HG02840 (cell line): ENCODE measurements at regions not wholly inside any gene's neighbourhood (a gene's known extent, or its start where the extent isn't known, plus 50 kb on each side); places are given as distances from the start of the nearest gene placed in this dataset.

ENCODE experiments used
- ATAC-seq: cut with Tn5 transposase; IDR thresholded peaks from one replicate; pipeline ENCODE4 v1.9.1; 2021; ENCODE audit warnings: mild to moderate bottlenecking, moderate library complexity, moderate number of reproducible peaks; ENCODE audit not compliant: unreplicated experiment, low FRiP score

DNA sequence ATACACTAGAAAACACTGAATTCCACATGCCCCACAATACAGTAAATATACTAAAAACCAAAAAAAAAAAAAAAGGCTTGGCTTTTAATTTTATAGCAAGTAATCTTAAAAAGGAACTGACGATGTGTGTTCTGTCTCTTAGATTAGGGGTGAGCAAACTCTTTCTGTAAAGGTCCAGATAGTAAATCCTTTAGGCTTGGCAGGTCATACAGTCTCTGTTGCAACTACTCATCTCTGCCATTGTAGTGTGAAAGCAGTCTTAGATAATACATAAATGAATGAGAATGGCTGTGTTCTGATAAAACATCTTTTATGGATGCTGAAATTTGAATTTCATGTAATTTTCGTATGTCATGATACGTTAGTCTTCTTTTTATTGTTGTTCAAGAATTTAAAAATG, 150.2 kb downstream of the SLC30A10 start:
- ATAC-seq, result no peak

DNA sequence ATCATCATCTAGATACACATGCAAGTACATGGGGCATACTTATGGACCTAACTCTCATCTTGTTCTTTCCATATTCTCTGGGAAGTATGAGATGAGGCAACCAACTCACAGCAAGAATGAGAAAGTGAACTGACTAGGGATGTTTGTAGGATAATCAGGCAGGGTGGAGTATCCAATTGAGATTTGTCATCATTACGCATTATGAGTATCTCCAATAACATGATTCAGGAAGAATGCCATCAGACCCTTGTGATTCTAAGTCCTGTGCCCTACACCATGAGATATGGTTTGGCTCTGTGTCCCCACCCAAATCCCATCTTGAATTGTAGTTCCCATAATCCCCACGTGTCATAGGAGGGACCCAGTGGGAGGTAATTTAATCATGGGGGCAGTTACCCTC, 154.0 kb downstream of the SLC30A10 start:
- ATAC-seq, result no peak

DNA sequence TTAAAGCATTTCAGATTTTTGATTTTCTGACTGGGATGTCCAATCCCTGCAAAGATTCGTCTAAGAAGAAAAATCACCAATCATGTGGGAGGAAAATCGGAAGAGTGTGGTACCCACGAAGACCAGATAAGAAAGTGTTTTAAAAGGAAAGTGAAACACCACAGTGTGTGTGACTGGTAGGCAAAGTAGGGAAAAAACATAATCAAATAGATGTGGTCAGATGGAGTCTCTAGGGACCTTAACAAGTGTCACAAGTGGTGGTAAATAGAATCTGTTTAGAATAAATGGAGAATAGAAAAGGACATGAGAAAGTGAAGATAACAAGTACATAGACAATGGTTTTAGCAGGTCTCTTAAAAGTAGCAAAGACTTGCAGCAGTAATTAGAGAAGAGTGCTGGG, 154.6 kb downstream of the SLC30A10 start:
- ATAC-seq, result peak; percentile 89

DNA sequence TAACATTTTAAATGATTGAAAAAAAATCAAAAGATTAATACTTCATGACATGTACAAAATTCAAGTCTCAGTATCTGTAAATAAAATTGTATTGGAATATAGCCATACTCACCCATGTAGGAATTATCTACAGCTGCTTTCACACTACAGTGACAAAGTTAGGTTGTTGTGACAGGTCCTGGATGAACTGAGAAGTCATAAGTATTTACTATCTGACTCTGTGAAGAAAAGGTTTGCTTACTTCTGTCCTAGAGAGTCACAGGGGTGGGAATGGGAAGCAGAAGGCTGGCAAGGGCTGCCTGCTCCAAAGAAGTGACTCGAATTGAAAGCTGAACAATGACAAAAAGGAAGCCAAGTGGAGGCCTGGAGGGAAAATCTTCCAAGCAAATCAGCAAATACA, 155.2 kb downstream of the SLC30A10 start:
- ATAC-seq, result no peak

DNA sequence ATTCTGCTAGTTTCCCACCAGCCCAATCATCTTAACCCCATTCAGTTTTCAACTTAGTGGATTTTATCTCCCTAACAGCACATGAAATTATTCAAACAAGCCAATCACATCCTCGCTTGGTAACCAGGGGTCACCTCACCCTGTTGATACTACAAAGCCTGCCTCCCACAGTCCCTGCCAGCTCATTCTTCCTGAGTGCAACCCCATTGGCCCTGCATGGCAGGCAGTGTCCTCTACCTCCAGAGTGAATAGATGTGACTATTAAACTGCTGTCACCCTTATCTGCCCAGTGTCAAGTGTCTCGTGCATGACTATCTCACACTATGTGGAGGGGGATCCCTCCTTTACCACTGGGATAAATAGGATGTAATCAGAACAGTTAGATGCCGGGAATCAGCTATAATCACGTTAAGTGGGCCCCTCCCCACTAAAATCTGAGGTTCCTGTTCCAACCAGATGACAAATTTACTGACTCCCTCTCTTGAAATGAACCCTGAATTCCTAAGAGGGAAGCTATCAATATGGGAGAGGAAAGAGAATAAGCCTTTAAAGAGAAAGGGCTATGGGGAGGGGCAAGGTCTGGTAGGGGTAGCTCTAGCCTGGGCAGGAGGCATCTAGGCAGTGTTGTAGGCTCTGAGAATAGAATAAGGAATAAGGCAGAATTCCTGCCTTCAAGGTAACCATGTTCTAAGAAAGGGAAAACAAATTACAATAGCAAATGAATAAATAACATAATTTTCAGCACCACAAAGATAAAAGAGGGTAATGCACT, 155.9 kb downstream of the SLC30A10 start:
- ATAC-seq, result no peak

DNA sequence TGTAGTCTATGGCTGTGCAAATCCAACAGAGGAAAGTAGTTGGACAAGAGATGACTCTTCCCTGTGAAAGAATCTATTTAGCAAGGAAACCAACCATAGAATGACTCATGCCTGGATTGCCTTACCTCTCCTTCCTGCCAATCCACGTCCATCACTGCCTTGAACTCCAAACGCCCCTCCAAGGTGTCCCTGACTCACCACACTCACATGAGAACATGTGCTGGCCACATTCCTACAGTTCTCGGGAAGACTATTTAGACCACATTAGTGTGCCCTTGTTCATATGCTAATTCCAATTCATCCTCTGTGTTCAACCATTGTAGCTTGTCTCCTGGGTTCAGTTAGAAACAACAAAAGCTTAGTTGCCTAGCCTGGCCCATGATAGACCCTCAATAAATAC, 157.3 kb downstream of the SLC30A10 start:
- ATAC-seq, result no peak

DNA sequence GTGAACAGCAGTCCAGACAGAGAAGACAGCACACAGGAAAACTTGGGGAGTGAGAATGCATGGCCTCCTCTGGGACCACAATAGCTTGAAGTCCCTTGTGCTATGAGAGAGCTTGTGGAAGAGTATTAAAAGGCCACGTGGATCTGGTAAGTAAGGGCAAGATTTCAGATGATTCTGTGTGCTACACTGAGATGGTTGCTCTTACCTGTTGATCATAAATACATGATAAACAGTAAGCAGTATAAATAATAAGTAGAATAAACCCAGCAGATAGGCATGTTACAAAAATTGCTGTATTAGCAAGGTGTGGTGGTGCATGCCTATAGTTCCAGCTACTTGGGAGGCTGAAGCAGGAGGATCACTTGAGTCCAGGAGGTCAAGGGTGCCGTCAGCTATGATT, 150.4 kb upstream of the ZC3H11B start:
- ATAC-seq, result no peak

DNA sequence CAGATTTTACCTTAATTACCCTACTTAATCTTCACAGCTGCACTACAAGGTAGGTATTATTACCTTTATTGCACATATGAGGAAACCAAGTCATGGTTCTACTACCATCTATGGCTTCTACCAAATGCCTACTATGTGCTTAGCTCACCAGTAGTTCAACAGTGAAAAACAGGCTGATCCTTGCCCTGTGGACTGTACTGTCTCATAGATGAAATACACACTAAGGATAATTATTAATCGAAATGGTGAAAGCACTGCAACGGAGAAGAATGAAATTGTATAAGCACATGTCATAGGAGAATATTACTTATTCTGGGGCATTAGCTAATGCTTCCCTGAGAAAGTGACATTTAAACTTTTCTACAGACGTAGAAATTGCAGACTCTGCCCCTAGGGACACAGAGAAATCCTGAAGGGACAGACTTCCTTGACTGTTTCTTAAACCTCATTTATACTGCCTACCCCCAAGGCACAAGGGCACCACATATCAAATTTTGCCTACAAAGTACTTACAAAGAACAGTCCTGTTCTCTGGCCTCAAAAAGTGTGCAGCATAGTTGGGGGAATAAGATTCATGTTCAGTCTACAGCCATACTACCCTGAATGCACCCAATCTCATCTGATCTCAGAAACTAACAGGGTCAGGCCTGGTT, 148.4 kb upstream of the ZC3H11B start:
- no peak for ATAC-seq

DNA sequence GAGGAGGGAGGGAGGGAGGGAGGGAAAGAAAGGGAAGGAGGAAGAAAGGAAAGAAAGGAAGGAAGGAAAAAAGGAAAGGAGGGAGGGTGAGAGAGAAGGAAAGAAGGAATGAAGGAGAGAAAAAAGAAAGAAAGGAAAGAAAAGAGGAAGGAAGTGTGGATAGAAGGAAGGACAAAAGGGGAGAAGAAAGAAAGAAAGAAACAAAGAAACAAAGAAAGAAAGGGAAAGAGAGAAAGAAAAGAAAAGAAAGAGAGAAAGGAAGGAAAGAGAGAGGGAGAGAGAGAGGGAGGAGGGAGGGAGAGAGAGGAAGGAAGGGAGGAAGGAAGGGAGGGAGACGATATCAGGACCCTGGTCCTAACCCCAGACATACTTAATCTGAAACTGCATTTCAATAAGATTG, 146.2 kb upstream of the ZC3H11B start:
- no peak for ATAC-seq

DNA sequence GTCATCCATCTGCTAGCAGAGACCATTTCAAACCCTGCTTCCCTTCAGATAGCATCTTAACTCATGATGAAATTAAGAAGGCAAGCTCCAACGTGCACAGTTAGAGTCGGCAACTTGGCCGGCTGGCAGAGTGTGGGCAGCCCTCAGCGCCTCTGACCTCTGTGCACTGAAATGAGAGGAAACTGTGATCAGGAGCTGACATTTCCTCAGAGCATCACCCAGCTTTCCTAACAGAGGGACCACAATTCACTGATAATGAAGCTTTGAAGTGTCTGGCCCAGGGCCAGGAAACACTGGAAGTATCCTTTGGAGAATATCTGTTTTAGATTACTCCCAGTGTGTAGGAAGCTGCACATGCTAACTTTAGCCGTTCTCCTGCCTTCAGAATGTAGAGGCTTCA, 145.0 kb upstream of the ZC3H11B start:
- no peak for ATAC-seq

DNA sequence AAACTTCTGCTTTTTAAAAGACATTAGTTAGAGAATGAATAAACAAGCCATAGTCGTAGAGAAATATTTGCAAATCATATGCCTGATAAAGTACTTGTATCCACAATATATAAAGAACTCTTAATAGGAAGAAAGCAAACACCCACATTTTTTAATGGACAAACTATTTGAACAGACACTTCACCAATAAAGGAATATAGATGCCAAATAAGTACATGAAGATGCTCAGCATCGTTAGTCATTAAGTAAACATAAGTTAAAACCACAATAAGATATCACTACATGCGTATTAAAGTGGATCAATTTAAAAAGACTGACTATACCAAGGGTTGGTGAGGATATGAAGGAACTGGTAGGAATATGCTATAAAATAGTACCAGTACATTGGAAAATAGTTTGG, 142.3 kb upstream of the ZC3H11B start:
- ATAC-seq, result no peak

DNA sequence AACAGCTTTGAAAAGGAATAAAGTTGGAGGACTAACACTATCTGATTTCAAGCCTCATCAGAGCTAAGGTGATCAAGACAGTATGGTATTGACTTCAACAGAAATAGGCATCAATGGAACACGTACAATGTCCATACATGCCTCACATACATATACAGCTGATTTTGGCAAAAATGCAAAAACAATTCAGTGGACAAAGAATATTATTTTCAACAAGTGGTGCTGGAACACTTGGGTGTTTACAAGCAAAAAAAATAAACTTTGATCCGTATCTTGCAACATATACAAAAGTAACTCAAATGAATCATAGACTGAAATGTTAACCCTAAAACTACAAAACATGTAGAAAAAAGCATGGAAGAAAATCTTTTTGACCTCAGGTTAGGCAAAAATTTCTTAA, 141.9 kb upstream of the ZC3H11B start:
- ATAC-seq, result no peak

DNA sequence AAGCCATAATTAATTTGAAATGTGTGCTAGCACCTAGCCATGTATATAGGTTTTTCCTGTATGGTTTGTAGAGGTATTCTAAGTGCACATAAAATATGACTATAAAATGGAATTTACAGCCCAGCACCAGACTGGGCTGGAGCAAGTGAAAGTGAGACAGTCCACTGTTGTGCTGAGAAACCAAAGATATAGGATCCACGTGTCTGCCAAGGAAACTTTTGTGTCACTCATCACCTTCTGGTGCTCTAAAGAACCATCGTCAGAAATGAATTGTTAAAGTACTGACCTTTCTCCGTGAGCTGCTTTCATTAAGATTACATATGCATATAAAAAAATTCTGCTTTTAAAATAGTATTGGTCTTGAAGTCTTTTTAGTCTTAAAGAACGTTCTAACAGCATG, 141.0 kb upstream of the ZC3H11B start:
- ATAC-seq, result no peak

DNA sequence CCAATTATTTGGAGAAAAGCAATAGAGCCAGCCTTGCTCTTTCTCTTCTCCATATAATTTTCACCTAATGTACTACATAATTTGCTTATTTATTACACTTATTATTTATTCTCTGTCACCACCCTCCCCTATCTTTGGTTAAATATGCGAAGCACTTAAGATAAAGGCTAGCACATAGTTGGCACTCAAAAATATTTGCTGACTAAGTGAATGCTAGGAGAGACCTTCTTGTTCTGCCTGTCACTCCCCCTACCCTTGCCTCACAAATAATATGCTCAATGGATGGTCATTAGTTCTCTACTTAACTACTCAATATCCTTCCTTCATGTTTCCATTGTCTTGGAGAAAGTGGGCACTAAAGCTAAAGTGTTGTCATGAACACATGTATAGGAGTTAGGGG, 139.7 kb upstream of the ZC3H11B start:
- ATAC-seq, result no peak

DNA sequence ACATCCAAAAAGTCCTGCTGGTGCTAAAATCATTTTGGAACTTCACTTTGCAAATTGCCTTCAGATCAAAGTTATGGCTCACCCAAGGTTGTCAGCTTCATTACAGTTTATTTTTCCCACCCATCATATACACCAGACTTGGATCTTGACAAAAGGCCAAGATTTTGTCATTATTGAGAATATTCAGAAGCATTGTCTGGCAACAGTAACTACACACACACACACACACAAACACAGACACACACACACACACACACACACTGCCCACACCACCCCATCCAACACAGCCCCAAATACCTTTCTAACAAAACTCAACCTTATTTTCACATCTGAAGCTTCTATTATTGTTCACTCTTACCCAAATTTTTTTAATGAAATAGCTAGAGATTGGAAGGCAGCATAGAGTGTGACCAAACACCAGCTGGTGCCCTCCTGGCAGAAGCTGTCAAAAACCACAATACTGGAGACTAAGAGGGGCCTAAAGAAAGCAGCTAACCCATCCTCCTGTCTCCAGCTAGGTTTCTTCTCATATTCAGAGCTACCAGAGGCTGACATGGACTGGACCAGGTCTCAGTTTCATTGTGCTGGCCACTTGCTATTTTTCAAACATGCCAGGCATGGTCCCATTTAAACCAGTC, 139.1 kb upstream of the ZC3H11B start:
- ATAC-seq, result no peak

DNA sequence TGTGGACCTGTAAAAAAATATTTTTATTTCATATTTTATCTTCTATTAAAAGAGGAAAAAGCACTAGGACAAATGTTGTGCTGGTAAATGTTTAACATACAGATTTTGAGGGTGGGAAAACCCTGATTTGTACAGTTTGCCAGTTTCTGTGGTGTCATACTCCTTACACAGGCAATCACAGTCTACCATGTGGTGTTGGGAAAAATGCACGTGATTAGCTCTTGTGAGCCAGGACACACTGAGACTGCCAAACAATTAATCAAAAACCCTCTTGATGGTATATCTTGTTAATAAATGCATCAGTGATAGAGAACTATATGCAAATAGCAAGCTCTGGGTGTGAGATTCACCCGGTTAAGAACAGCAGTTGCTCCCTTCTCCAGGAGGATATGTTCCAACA, 136.5 kb upstream of the ZC3H11B start:
- no peak for ATAC-seq

DNA sequence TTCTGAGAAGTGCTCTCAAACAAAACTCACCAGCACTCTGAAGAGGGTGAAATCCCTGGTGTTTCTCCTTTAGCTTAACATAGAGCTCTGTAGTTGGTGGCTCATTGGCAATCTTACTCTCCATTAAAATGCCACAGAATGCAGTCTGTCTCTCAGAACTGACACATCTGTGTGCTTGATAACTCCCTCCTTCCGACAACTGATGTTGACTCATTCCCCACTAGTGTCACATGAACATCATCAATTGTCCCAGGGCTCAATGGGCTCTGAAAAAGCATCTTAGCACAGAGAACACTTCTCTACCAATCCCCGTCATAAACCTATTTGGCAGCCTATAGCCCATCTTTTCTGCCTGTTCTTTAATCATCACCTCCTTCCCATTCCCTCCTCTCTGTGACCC, 133.2 kb upstream of the ZC3H11B start:
- no peak for ATAC-seq

DNA sequence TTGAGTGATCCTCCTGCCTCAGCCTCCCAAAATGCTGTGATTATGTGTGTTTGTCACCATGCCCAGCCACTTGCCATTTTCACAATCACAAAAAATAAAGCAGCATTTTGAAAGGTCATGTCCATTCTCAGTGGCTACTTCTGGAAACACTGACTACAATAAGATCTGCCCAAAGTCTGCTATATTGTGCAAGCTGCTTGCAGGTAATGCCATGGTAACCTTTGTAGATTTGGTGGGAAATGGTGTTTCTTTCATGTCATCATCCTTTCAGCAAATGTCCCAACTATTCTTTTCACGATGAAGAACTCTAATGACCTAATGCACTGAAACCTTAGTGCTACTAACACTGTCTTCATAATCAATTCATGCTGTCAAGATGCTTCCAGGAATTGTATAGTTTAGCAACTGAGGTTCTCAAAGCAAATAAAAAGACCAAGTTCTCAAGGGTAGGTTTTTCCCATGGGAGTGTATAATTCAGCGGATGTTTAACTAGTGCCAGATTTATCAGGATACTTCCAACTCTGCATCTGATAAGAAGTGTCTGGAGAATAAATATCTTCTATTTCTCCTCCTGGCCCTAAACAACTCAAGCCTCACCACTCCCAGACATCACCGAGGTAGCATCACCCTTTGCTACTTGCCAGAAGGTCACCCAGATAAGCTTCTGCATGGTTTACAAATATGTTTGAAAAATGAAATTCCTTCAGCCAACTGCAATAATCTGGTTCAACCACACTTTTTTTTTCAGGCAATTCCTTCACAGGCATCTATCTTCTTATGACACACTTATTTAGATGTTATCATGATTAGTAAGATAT, 132.0 kb upstream of the ZC3H11B start:
- no peak for ATAC-seq

DNA sequence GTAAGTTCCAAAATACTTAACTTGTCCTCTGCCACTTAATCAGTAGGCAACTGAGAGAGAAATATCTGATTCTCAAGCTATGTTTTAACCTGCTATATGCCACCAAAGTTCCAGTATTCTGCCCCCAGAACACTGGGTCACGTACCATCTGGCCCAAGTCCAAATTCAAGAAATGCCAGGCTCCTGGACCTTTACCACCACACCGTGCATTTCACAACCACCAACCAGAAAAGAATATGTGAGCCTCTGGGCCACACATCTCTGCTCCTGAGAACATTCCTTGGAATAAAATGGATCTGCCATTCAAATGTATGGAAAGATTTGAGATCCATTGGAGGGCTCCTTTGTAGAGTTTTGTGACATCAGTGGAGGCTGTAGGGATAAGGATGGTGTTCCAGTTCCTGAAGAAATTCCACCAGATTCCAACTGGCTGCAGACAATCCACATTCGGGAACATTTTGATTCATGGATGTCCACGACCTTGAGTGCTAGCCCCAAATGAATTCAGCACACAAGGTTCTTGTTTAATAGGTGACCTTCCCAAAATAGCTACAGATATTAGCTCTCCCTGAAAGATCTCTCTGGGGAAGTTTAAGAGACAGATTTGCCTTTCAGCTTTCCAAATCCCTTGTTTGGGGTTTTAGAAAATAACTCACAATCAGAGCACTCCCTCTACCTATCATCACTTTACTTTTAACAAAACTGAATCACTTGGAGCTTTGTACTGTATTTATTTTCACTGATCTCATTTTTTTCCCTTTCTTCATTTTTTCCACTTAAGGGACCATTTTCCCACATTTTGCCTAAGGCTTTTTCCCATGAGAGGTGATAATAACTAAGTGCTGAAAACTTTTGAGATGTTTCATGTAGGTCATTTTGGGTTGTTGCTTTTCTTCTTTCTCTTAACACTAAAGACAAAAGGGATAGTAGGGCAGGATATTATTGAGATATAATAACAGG, 128.4 kb upstream of the ZC3H11B start:
- ATAC-seq, result no peak
